ENCODE measurements at regions not wholly inside any gene's neighbourhood (a gene's known extent, or its start where the extent isn't known, plus 50 kb on each side); places are given as distances from the start of the nearest gene placed in this dataset.
"Not testable (repeated sequence)": the region's sequence is repeated elsewhere in the genome, so short reads cannot be mapped to it uniquely, and the experiment has no call there.

- Mint-ChIP-seq H3K36me3 (no peaks in the 10 kb centered on the region), H3K9me3 (no peaks in the 10 kb centered on the region), H3K27me3 (no peaks in the 10 kb centered on the region), H3K4me1 (ENCODE audit: unreplicated experiment) (peaks cover 5% of the 10 kb centered on the region), H3K4me3 (no peak overlapping the region), H3K27ac (no peak overlapping the region)
- DNase-seq (ENCODE audit: extremely low spot score, unreplicated experiment) = no peak
- TF ChIP-seq, protein P1, sequence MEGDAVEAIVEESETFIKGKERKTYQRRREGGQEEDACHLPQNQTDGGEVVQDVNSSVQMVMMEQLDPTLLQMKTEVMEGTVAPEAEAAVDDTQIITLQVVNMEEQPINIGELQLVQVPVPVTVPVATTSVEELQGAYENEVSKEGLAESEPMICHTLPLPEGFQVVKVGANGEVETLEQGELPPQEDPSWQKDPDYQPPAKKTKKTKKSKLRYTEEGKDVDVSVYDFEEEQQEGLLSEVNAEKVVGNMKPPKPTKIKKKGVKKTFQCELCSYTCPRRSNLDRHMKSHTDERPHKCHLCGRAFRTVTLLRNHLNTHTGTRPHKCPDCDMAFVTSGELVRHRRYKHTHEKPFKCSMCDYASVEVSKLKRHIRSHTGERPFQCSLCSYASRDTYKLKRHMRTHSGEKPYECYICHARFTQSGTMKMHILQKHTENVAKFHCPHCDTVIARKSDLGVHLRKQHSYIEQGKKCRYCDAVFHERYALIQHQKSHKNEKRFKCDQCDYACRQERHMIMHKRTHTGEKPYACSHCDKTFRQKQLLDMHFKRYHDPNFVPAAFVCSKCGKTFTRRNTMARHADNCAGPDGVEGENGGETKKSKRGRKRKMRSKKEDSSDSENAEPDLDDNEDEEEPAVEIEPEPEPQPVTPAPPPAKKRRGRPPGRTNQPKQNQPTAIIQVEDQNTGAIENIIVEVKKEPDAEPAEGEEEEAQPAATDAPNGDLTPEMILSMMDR (conservative IDR thresholded peaks at IDR 0.05) = no peak
Observed at GRCh38 chr1:56248138-56248537, 331.2 kb downstream of the PLPP3 start.

GRCh38 chr1:56246726-56247125 lies 332.6 kb downstream of the PLPP3 start:
- DNase-seq (ENCODE audit: extremely low spot score, unreplicated experiment); H3K9me3 Mint-ChIP-seq; H3K27ac Mint-ChIP-seq; H3K4me3 Mint-ChIP-seq; H3K4me1 Mint-ChIP-seq (ENCODE audit: unreplicated experiment); H3K36me3 Mint-ChIP-seq; H3K27me3 Mint-ChIP-seq: not testable (repeated sequence)

- TF ChIP-seq, protein P1 (conservative IDR thresholded peaks at IDR 0.05) = no peak
- no peak for DNase-seq (ENCODE audit: extremely low spot score, unreplicated experiment)
- H3K4me3 Mint-ChIP-seq = no peak overlapping the region
- no peaks in the 10 kb centered on the region for H3K36me3 Mint-ChIP-seq
- H3K4me1 Mint-ChIP-seq (ENCODE audit: unreplicated experiment) = no peaks in the 10 kb centered on the region
- H3K27ac Mint-ChIP-seq = no peak overlapping the region
- H3K27me3 Mint-ChIP-seq = no peaks in the 10 kb centered on the region
- H3K9me3 Mint-ChIP-seq = peaks cover 13% of the 10 kb centered on the region
Observed at GRCh38 chr1:56240400-56240799, 339.0 kb downstream of the PLPP3 start.

DNA sequence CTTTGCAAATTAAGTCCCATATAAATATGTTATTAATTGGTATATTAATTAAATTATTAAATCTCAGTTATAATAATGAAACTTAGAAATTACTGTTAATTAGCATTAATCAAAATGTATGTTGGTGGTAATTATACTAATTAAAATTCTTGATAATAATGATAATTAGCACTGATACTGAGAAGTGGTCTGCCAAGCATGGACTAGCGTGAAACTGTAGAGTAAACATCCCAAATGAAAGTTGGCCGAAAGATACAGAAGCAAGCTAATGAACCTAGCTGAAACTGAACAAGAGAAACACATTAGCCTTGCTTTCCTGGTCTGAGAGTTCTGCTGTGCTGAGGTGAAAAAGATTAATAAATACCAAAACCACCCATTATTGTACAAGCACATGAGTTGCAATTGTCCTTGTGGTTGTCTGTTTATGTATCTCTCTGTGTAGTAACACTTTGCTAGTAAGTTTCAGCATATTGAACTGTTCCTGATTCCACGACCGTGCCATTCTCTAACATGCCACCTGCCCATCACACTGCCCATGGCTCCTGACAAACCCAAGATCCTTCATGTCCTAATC lies 341.8 kb downstream of the PLPP3 start:
- peaks cover 17% of the 10 kb centered on the region for H3K9me3 Mint-ChIP-seq
- no peak for DNase-seq (ENCODE audit: extremely low spot score, unreplicated experiment)
- TF ChIP-seq, protein P1 (conservative IDR thresholded peaks at IDR 0.05) = no peak

DNA sequence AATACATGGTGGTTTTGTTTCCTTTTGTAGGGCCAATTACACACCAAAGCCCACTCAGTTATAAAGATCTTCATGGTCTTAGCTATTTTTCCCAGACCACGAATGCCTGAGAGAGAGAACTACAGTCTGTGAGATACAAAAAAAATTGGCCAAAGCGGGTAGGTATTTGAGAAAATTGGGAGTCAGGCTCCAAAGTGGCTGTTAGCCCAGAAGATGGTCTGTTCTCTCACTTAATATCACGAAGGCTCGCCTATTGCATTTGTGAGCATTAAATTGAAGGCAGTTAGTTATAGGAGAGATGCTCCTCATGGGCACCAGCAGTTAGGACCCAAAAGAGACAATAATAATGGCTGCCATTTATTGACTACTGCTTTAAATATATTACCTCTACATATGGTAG lies 342.7 kb downstream of the PLPP3 start:
- H3K4me1 Mint-ChIP-seq (ENCODE audit: unreplicated experiment) = no peaks in the 10 kb centered on the region
- no peak overlapping the region for H3K4me3 Mint-ChIP-seq
- no peak for DNase-seq (ENCODE audit: extremely low spot score, unreplicated experiment)
- no peak overlapping the region for H3K27ac Mint-ChIP-seq
- peaks cover 3% of the 10 kb centered on the region for H3K27me3 Mint-ChIP-seq
- H3K36me3 Mint-ChIP-seq = peaks cover under 1% of the 10 kb centered on the region
- TF ChIP-seq, protein P1 (conservative IDR thresholded peaks at IDR 0.05) = no peak
- peaks cover 17% of the 10 kb centered on the region for H3K9me3 Mint-ChIP-seq

More for the DNA sequence above, 341.8 kb downstream of the PLPP3 start:
- no peak overlapping the region for H3K4me3 Mint-ChIP-seq
- H3K27me3 Mint-ChIP-seq = no peaks in the 10 kb centered on the region
- H3K27ac Mint-ChIP-seq = no peak overlapping the region
- no peaks in the 10 kb centered on the region for H3K4me1 Mint-ChIP-seq (ENCODE audit: unreplicated experiment)
- H3K36me3 Mint-ChIP-seq = no peaks in the 10 kb centered on the region

- Mint-ChIP-seq H3K4me3 (no peak overlapping the region), H3K9me3 (peaks cover 12% of the 10 kb centered on the region), H3K27me3 (peaks cover 7% of the 10 kb centered on the region), H3K36me3 (peaks cover 5% of the 10 kb centered on the region), H3K27ac (no peak overlapping the region), H3K4me1 (ENCODE audit: unreplicated experiment) (no peaks in the 10 kb centered on the region)
- no peak for DNase-seq (ENCODE audit: extremely low spot score, unreplicated experiment)
- TF ChIP-seq, protein P1 (conservative IDR thresholded peaks at IDR 0.05) = no peak
Observed at GRCh38 chr1:56235909-56236510, 343.4 kb downstream of the PLPP3 start.
